ENCODE measurements at regions not wholly inside any gene's neighbourhood (a gene's known extent, or its start where the extent isn't known, plus 50 kb on each side); places are given as distances from the start of the nearest gene placed in this dataset.

- Histone ChIP-seq H2AFZ (ENCODE audit: low read length) (no peak overlapping the region), H4K8ac (ENCODE audit: low read depth, low read length) (no peak overlapping the region), H2AK5ac (ENCODE audit: low read depth, low read length) (no peak overlapping the region), H3K4ac (ENCODE audit: low read length) (no peak overlapping the region), H4K91ac (ENCODE audit: low read depth, low read length, poor library complexity) (no peak overlapping the region), H2BK5ac (ENCODE audit: low read length) (no peak overlapping the region), H2BK15ac (ENCODE audit: low read length) (no peak overlapping the region), H3K4me1 (ENCODE audit: control insufficient read depth in 2 of 2, insufficient read depth in 1 of 2, low read depth in 1 of 2, low read length in 2 of 2) (peaks cover 0 to 7% of the 10 kb centered on the region in 2 donors), H3K79me1 (ENCODE audit: low read depth, low read length) (no peaks in the 10 kb centered on the region), H3K18ac (ENCODE audit: low read length) (no peak overlapping the region), H3K27me3 (ENCODE audit: control insufficient read depth in 3 of 3, insufficient read depth in 3 of 3, low read depth in 1 of 3, low read length in 3 of 3) (no peaks in the 10 kb centered on the region), H3K9me3 (replicated peaks in 1 of 2; ENCODE audit: control insufficient read depth in 2 of 2, insufficient read depth in 1 of 2, low read depth in 1 of 2, low read length in 2 of 2) (no peaks in the 10 kb centered on the region), H3K36me3 (replicated peaks in 1 of 2; ENCODE audit: control insufficient read depth in 2 of 2, insufficient read depth in 2 of 2, low read length in 2 of 2) (no peaks in the 10 kb centered on the region), H2BK12ac (ENCODE audit: low read length) (no peak overlapping the region), H3K27ac (replicated peaks; ENCODE audit: low read length) (no peak overlapping the region), H2BK120ac (ENCODE audit: low read depth, low read length) (no peak overlapping the region), H3K23ac (ENCODE audit: low read depth, low read length, poor library complexity) (no peak overlapping the region), H3K4me2 (ENCODE audit: insufficient read depth, low read length, poor library complexity, severe bottlenecking) (no peak overlapping the region), H3K14ac (ENCODE audit: low read length) (no peak overlapping the region), H3K4me3 (ENCODE audit: low read length in 2 of 2) (no peak overlapping the region), H3K9ac (ENCODE audit: low read depth, low read length, poor library complexity) (no peak overlapping the region)
- DNase-seq (ENCODE audit: low spot score): no peak
- WGBS, 2 donors (ENCODE audit: extremely low coverage in 2 of 2, insufficient read length in 2 of 2, insufficient replicate concordance in 1 of 2): no CpG with 5 or more reads among the region's 2 CpGs
These were observed 526.7 kb upstream of the SETBP1 start for GRCh38 chr18:44153981-44154380.

- H3K18ac ChIP-seq (ENCODE audit: low read length): no peak overlapping the region
- no peaks in the 10 kb centered on the region for H3K27me3 ChIP-seq (ENCODE audit: control insufficient read depth in 3 of 3, insufficient read depth in 3 of 3, low read depth in 1 of 3, low read length in 3 of 3)
- no peak overlapping the region for H3K9ac ChIP-seq (ENCODE audit: low read depth, low read length, poor library complexity)
- H4K91ac ChIP-seq (ENCODE audit: low read depth, low read length, poor library complexity): no peak overlapping the region
- no peak for DNase-seq (ENCODE audit: low spot score)
- H3K79me1 ChIP-seq (ENCODE audit: low read depth, low read length): no peaks in the 10 kb centered on the region
- H2AFZ ChIP-seq (ENCODE audit: low read length): no peak overlapping the region
- no peak overlapping the region for H3K14ac ChIP-seq (ENCODE audit: low read length)
- no peak overlapping the region for H3K4me3 ChIP-seq (ENCODE audit: low read length in 2 of 2)
- no CpG with 5 or more reads among the region's 3 CpGs for WGBS, 2 donors (ENCODE audit: extremely low coverage in 2 of 2, insufficient read length in 2 of 2, insufficient replicate concordance in 1 of 2)
- H3K23ac ChIP-seq (ENCODE audit: low read depth, low read length, poor library complexity): no peak overlapping the region
- H2AK5ac ChIP-seq (ENCODE audit: low read depth, low read length): no peak overlapping the region
- no peak overlapping the region for H2BK120ac ChIP-seq (ENCODE audit: low read depth, low read length)
- H2BK12ac ChIP-seq (ENCODE audit: low read length): no peak overlapping the region
- no peak overlapping the region for H3K4me2 ChIP-seq (ENCODE audit: insufficient read depth, low read length, poor library complexity, severe bottlenecking)
- H2BK5ac ChIP-seq (ENCODE audit: low read length): no peak overlapping the region
- no peaks in the 10 kb centered on the region for H3K9me3 ChIP-seq (replicated peaks in 1 of 2; ENCODE audit: control insufficient read depth in 2 of 2, insufficient read depth in 1 of 2, low read depth in 1 of 2, low read length in 2 of 2)
- no peak overlapping the region for H3K4ac ChIP-seq (ENCODE audit: low read length)
- H3K4me1 ChIP-seq (ENCODE audit: control insufficient read depth in 2 of 2, insufficient read depth in 1 of 2, low read depth in 1 of 2, low read length in 2 of 2): no peaks in the 10 kb centered on the region
- H3K27ac ChIP-seq (replicated peaks; ENCODE audit: low read length): no peak overlapping the region
- no peak overlapping the region for H4K8ac ChIP-seq (ENCODE audit: low read depth, low read length)
- no peak overlapping the region for H2BK15ac ChIP-seq (ENCODE audit: low read length)
- no peaks in the 10 kb centered on the region for H3K36me3 ChIP-seq (replicated peaks in 1 of 2; ENCODE audit: control insufficient read depth in 2 of 2, insufficient read depth in 2 of 2, low read length in 2 of 2)
These were observed 524.6 kb upstream of the SETBP1 start for GRCh38 chr18:44156126-44156525.

- Histone ChIP-seq H2AK5ac (ENCODE audit: low read depth, low read length) (no peak overlapping the region), H2BK12ac (ENCODE audit: low read length) (no peak overlapping the region), H3K9me3 (replicated peaks in 1 of 2; ENCODE audit: control insufficient read depth in 2 of 2, insufficient read depth in 1 of 2, low read depth in 1 of 2, low read length in 2 of 2) (no peaks in the 10 kb centered on the region), H3K9ac (ENCODE audit: low read depth, low read length, poor library complexity) (no peak overlapping the region), H3K4ac (ENCODE audit: low read length) (no peak overlapping the region), H2BK120ac (ENCODE audit: low read depth, low read length) (no peak overlapping the region), H3K27ac (replicated peaks; ENCODE audit: low read length) (no peak overlapping the region), H3K4me1 (ENCODE audit: control insufficient read depth in 2 of 2, insufficient read depth in 1 of 2, low read depth in 1 of 2, low read length in 2 of 2) (no peaks in the 10 kb centered on the region), H3K14ac (ENCODE audit: low read length) (no peak overlapping the region), H3K4me3 (ENCODE audit: low read length in 2 of 2) (no peak overlapping the region), H3K4me2 (ENCODE audit: insufficient read depth, low read length, poor library complexity, severe bottlenecking) (no peak overlapping the region), H3K18ac (ENCODE audit: low read length) (no peak overlapping the region), H3K27me3 (ENCODE audit: control insufficient read depth in 3 of 3, insufficient read depth in 3 of 3, low read depth in 1 of 3, low read length in 3 of 3) (no peaks in the 10 kb centered on the region), H3K36me3 (replicated peaks in 1 of 2; ENCODE audit: control insufficient read depth in 2 of 2, insufficient read depth in 2 of 2, low read length in 2 of 2) (no peaks in the 10 kb centered on the region), H3K23ac (ENCODE audit: low read depth, low read length, poor library complexity) (no peak overlapping the region), H4K8ac (ENCODE audit: low read depth, low read length) (no peak overlapping the region), H2AFZ (ENCODE audit: low read length) (no peak overlapping the region), H2BK5ac (ENCODE audit: low read length) (no peak overlapping the region), H4K91ac (ENCODE audit: low read depth, low read length, poor library complexity) (no peak overlapping the region), H2BK15ac (ENCODE audit: low read length) (no peak overlapping the region), H3K79me1 (ENCODE audit: low read depth, low read length) (no peaks in the 10 kb centered on the region)
- no CpG with 5 or more reads among the region's 7 CpGs for WGBS, 2 donors (ENCODE audit: extremely low coverage in 2 of 2, insufficient read length in 2 of 2, insufficient replicate concordance in 1 of 2)
- DNase-seq (ENCODE audit: low spot score): no peak
These were observed 523.8 kb upstream of the SETBP1 start for GRCh38 chr18:44156776-44157335.

DNA sequence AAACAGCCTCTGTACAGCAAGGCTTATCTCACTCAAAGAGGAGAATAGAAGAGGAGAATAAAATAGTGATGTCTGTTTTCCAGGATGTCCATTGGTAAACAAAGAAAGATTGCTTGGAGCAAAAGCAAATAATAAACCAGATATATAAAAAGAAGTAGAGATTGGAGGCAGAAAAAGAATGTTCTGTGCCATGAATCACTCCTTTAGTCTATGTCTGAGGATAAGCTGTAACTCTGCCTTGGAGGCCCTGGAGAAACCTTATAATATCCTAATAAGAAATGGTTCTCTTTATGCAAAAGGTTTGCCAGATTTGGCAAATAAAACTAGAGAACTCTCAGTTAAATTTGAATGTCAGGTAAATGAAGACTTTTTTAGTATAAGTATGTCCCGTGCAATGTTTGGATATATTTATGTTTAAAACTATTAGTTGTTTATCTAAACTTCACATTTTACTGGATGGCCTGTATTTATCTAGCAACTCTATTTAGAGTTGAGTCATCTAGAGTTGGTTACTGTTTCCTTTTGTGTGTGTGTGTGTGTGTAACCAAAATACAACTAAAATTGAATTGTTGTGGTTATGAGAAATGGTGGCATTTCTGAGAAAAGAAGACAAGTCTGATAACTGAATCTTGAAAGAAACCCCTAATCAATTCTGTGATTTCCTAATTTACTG lies 510.3 kb upstream of the SETBP1 start:
- Histone ChIP-seq H2AFZ (ENCODE audit: low read length) (no peak overlapping the region), H3K4ac (ENCODE audit: low read length) (no peak overlapping the region), H3K23ac (ENCODE audit: low read depth, low read length, poor library complexity) (no peak overlapping the region), H3K4me2 (ENCODE audit: insufficient read depth, low read length, poor library complexity, severe bottlenecking) (no peak overlapping the region), H2AK5ac (ENCODE audit: low read depth, low read length) (no peak overlapping the region), H2BK5ac (ENCODE audit: low read length) (no peak overlapping the region), H3K79me1 (ENCODE audit: low read depth, low read length) (no peaks in the 10 kb centered on the region), H3K18ac (ENCODE audit: low read length) (no peak overlapping the region), H4K8ac (ENCODE audit: low read depth, low read length) (no peak overlapping the region), H3K36me3 (replicated peaks in 1 of 2; ENCODE audit: control insufficient read depth in 2 of 2, insufficient read depth in 2 of 2, low read length in 2 of 2) (no peaks in the 10 kb centered on the region), H3K14ac (ENCODE audit: low read length) (no peak overlapping the region), H3K27me3 (ENCODE audit: control insufficient read depth in 3 of 3, insufficient read depth in 3 of 3, low read depth in 1 of 3, low read length in 3 of 3) (no peaks in the 10 kb centered on the region), H2BK12ac (ENCODE audit: low read length) (no peak overlapping the region), H3K27ac (replicated peaks; ENCODE audit: low read length) (no peak overlapping the region), H4K91ac (ENCODE audit: low read depth, low read length, poor library complexity) (no peak overlapping the region), H3K4me1 (ENCODE audit: control insufficient read depth in 2 of 2, insufficient read depth in 1 of 2, low read depth in 1 of 2, low read length in 2 of 2) (no peaks in the 10 kb centered on the region), H3K4me3 (ENCODE audit: low read length in 2 of 2) (no peak overlapping the region), H3K9ac (ENCODE audit: low read depth, low read length, poor library complexity) (no peak overlapping the region), H2BK15ac (ENCODE audit: low read length) (no peak overlapping the region), H3K9me3 (replicated peaks in 1 of 2; ENCODE audit: control insufficient read depth in 2 of 2, insufficient read depth in 1 of 2, low read depth in 1 of 2, low read length in 2 of 2) (no peaks in the 10 kb centered on the region), H2BK120ac (ENCODE audit: low read depth, low read length) (no peak overlapping the region)
- no peak for DNase-seq (ENCODE audit: low spot score)
- WGBS, 2 donors (ENCODE audit: extremely low coverage in 2 of 2, insufficient read length in 2 of 2, insufficient replicate concordance in 1 of 2): no CpG with 5 or more reads among the region's 1 CpG
